CD14-positive monocyte (primary cell): ENCODE measurements at regions not wholly inside any gene's neighbourhood (a gene's known extent, or its start where the extent isn't known, plus 50 kb on each side); places are given as distances from the start of the nearest gene placed in this dataset.

Source experiments
- DNase-seq, 3 donors: peaks; one replicate each; pipeline ENCODE4 v3.0.0-alpha.2; 2011 to 2022
- H2AFZ ChIP-seq: 2 replicates; pipeline ENCODE4 v1.6.0; 2012; ENCODE audit warnings: mild to moderate bottlenecking, low read depth, low read length, inconsistent platforms; ENCODE audit not compliant: insufficient read depth, poor library complexity, severe bottlenecking
- H3K27ac ChIP-seq, 2 donors: 1 replicate in 1 of 2; 2 replicates in 1 of 2; pipeline ENCODE4 v1.5.1; 2012 to 2013; ENCODE audit warnings: low read length in 2 of 2, control low read depth in 1 of 2, inconsistent platforms in 1 of 2, low read depth in 1 of 2, mild to moderate bottlenecking in 1 of 2
- H3K27me3 ChIP-seq, 2 donors: one replicate each; pipeline versions ENCODE4 v1.6.0 to v1.6.1; 2011 to 2013; ENCODE audit warnings: low read length in 2 of 2; ENCODE audit not compliant: control insufficient read depth in 2 of 2, insufficient read depth in 2 of 2
- H3K36me3 ChIP-seq, 2 donors: replicated peaks in 1 of 2; 1 replicate in 1 of 2; 2 replicates in 1 of 2; pipeline versions ENCODE4 v1.5.1 to v1.6.1; 2012 to 2013; ENCODE audit warnings: low read length in 2 of 2, control low read depth in 1 of 2, inconsistent platforms in 1 of 2, mild to moderate bottlenecking in 1 of 2; ENCODE audit not compliant: insufficient read depth in 2 of 2, control insufficient read depth in 1 of 2
- H3K4me1 ChIP-seq, 2 donors: 1 replicate in 1 of 2; 2 replicates in 1 of 2; pipeline versions ENCODE4 v1.5.1 to v1.6.1; 2012 to 2013; ENCODE audit warnings: low read length in 2 of 2, control low read depth in 1 of 2, inconsistent platforms in 1 of 2, mild to moderate bottlenecking in 1 of 2, moderate library complexity in 1 of 2; ENCODE audit not compliant: insufficient read depth in 2 of 2, control insufficient read depth in 1 of 2
- H3K4me2 ChIP-seq: replicated peaks from 2 replicates; pipeline ENCODE3; 2012; ENCODE audit warnings: low read length, moderate library complexity, mild to moderate bottlenecking; ENCODE audit not compliant: poor library complexity, severe bottlenecking; ENCODE audit errors: extremely low read depth
- H3K4me3 ChIP-seq, 3 experiments: fragments of 200-600 bp in 1 of 3; sonication (generic) in 1 of 3; replicated peaks in 1 of 3; 1 replicate in 2 of 3; 2 replicates in 1 of 3; pipeline ENCODE4 v1.5.1; 2011 to 2013; ENCODE audit warnings: low read length in 3 of 3, mild to moderate bottlenecking in 3 of 3, control low read depth in 2 of 3, low read depth in 2 of 3, inconsistent platforms in 1 of 3, moderate library complexity in 1 of 3
- H3K79me2 ChIP-seq: 2 replicates; pipeline ENCODE4 v1.6.0; 2012; ENCODE audit warnings: mild to moderate bottlenecking, control low read depth, inconsistent platforms, low read length, moderate library complexity; ENCODE audit not compliant: insufficient read depth
- H3K9ac ChIP-seq: 2 replicates; pipeline ENCODE4 v1.6.0; 2017; ENCODE audit warnings: low read length, mild to moderate bottlenecking; ENCODE audit not compliant: insufficient read depth, poor library complexity, severe bottlenecking
- H3K9me3 ChIP-seq, 2 donors: replicated peaks in 1 of 2; 1 replicate in 1 of 2; 2 replicates in 1 of 2; pipeline versions ENCODE4 v1.5.1 to v1.6.1; 2012 to 2013; ENCODE audit warnings: low read length in 2 of 2, control low read depth in 1 of 2; ENCODE audit not compliant: control insufficient read depth in 1 of 2, insufficient read depth in 1 of 2
- H4K20me1 ChIP-seq: 2 replicates; pipeline ENCODE4 v1.6.0; 2012; ENCODE audit warnings: mild to moderate bottlenecking, low read length, control low read depth, moderate library complexity; ENCODE audit not compliant: insufficient read depth
- H3K27ac Mint-ChIP-seq, 7 donors: one replicate each; pipeline ENCODE4 v1.8.0; 2020; ENCODE audit warnings: mild to moderate bottlenecking in 7 of 7, mixed read lengths in 7 of 7, moderate library complexity in 6 of 7, inconsistent platforms in 2 of 7
- H3K27me3 Mint-ChIP-seq, 3 donors: one replicate each; pipeline ENCODE4 v1.8.0; 2021 to 2022; ENCODE audit warnings: low read depth in 3 of 3, mild to moderate bottlenecking in 3 of 3, mixed read lengths in 3 of 3, moderate library complexity in 3 of 3, inconsistent platforms in 1 of 3
- H3K36me3 Mint-ChIP-seq, 2 donors: one replicate each; pipeline ENCODE4 v1.8.0; 2020; ENCODE audit warnings: mixed read lengths in 2 of 2, inconsistent platforms in 1 of 2, mild to moderate bottlenecking in 1 of 2
- H3K4me1 Mint-ChIP-seq: one replicate; pipeline ENCODE4 v1.8.0; 2020; ENCODE audit warnings: mild to moderate bottlenecking, mixed read lengths
- H3K4me3 Mint-ChIP-seq, 2 donors: one replicate each; pipeline ENCODE4 v1.8.0; 2020; ENCODE audit warnings: mild to moderate bottlenecking in 2 of 2, mixed read lengths in 2 of 2, moderate library complexity in 1 of 2
- H3K9me3 Mint-ChIP-seq, 7 donors: one replicate each; pipeline ENCODE4 v1.8.0; 2020 to 2022; ENCODE audit warnings: mixed read lengths in 7 of 7, mild to moderate bottlenecking in 6 of 7, moderate library complexity in 6 of 7, inconsistent platforms in 2 of 7
- CTCF ChIP-seq: fragments of 200-600 bp; IDR thresholded peaks from one replicate; pipeline ENCODE4 v1.8.0; 2022; ENCODE audit warnings: antibody characterized with exemption, mild to moderate bottlenecking
- WGBS: methylation state at CpG from one replicate; pipeline ENCODE4 v1.1.5; 2013; ENCODE audit warnings: missing lambda C conversion rate; ENCODE audit not compliant: insufficient coverage; 5-methylcytosine and 5-hydroxymethylcytosine counted together
- intact Hi-C, 2 donors: fragments of 100-400 bp; cut with micrococcal nuclease; formaldehyde crosslinking; loops; one replicate each; pipeline versions ENCODE4 v1.15.0 to v1.15.1; 2023

- no peaks in the 10 kb centered on the region for H4K20me1 ChIP-seq
- WGBS, result 97% methylated on average over 3 of the region's 3 CpGs
- H2AFZ ChIP-seq, result no peak overlapping the region
- no peaks in the 10 kb centered on the region for H3K79me2 ChIP-seq
- no peak overlapping the region for H3K27ac ChIP-seq
- H3K4me1 ChIP-seq, result no peaks in the 10 kb centered on the region
- no peak overlapping the region for H3K4me3 ChIP-seq
- no peaks in the 10 kb centered on the region for H3K27me3 ChIP-seq
- H3K9me3 ChIP-seq, result no peaks in the 10 kb centered on the region
- no peak for TF ChIP-seq CTCF
- DNase-seq, result no peak
- peaks cover 0 to 5% (median 1%) of the 10 kb centered on the region in 3 donors for H3K27me3 Mint-ChIP-seq
- no peak overlapping the region for H3K4me3 Mint-ChIP-seq
- H3K9ac ChIP-seq, result no peak overlapping the region
- intact Hi-C loops, result no loop called here
- H3K36me3 Mint-ChIP-seq, result no peaks in the 10 kb centered on the region
- H3K4me2 ChIP-seq, result no peak overlapping the region
- H3K9me3 Mint-ChIP-seq, result peaks cover 0 to 10% (median 5%) of the 10 kb centered on the region in 7 donors
- no peaks in the 10 kb centered on the region for H3K36me3 ChIP-seq
- H3K27ac Mint-ChIP-seq, result no peak overlapping the region
- no peaks in the 10 kb centered on the region for H3K4me1 Mint-ChIP-seq
These were observed 277.8 kb upstream of the VLDLR start for GRCh38 chr9:2343756-2344155.

GRCh38 chr9:2344436-2344835 is 277.2 kb upstream of the VLDLR start:
- Histone ChIP-seq H3K4me2 (no peak overlapping the region), H3K9ac (no peak overlapping the region), H2AFZ (no peak overlapping the region), H3K27me3 (no peaks in the 10 kb centered on the region), H3K36me3 (no peaks in the 10 kb centered on the region), H4K20me1 (no peaks in the 10 kb centered on the region), H3K4me1 (no peaks in the 10 kb centered on the region), H3K79me2 (no peaks in the 10 kb centered on the region), H3K9me3 (no peaks in the 10 kb centered on the region), H3K4me3 (no peak overlapping the region), H3K27ac (no peak overlapping the region)
- H3K36me3 Mint-ChIP-seq, result no peaks in the 10 kb centered on the region
- intact Hi-C loops, result no loop called here
- WGBS, result 100% methylated on average over 1 of the region's 2 CpGs
- DNase-seq, result no peak
- H3K9me3 Mint-ChIP-seq, result peaks cover 0 to 10% (median 5%) of the 10 kb centered on the region in 7 donors
- peaks cover 0 to 3% (median 1%) of the 10 kb centered on the region in 3 donors for H3K27me3 Mint-ChIP-seq
- no peak overlapping the region for H3K4me3 Mint-ChIP-seq
- no peaks in the 10 kb centered on the region for H3K4me1 Mint-ChIP-seq
- TF ChIP-seq CTCF, result no peak
- H3K27ac Mint-ChIP-seq, result no peak overlapping the region
